PC-3 (cell line): ENCODE measurements at regions not wholly inside any gene's neighbourhood (a gene's known extent, or its start where the extent isn't known, plus 50 kb on each side); places are given as distances from the start of the nearest gene placed in this dataset.

Experiments used
- ATAC-seq: fragments of 200-7000 bp; cut with Tn5 transposase; 2 replicates; pipeline ENCODE4 v1.9.1; 2020; ENCODE audit warnings: mild to moderate bottlenecking, moderate library complexity
- BruUV-seq: library from RNA; stranded (reverse); fragments of 400-500 nt; replicated peaks from 2 replicates; lab custom pipeline; 2021; lab: Mats Ljungman, UMichigan
- CTCF ChIA-PET: fragments of 300-600 bp; sonication (Branson Sonifier 250); formaldehyde crosslinking; loops from one replicate; lab custom pipeline; 2022; ENCODE audit warnings: antibody characterized with exemption; lab: Charles Lee
- POLR2A ChIA-PET: fragments of 300-600 bp; sonication (Branson Sonifier 250); formaldehyde crosslinking; loops from one replicate; lab custom pipeline; 2022; ENCODE audit warnings: antibody characterized with exemption; ENCODE audit not compliant: unreplicated experiment; lab: Charles Lee
- DNase-seq: peaks from one replicate; pipeline ENCODE4 v3.0.0-alpha.2; 2015
- H2AFZ ChIP-seq: fragments of 300-600 bp; sonication (generic); 2 replicates; pipeline ENCODE4 v1.6.0; 2016; ENCODE audit warnings: antibody characterized with exemption, low read length
- H3F3A ChIP-seq: fragments of 300-600 bp; sonication (generic); one replicate; pipeline ENCODE4 v1.6.0; 2017; ENCODE audit warnings: antibody characterized with exemption, low read length, control low read depth, mild to moderate bottlenecking; ENCODE audit not compliant: unreplicated experiment
- H3K27ac ChIP-seq: fragments of 300-600 bp; sonication (generic); 2 replicates; pipeline ENCODE4 v1.5.1; 2016; ENCODE audit warnings: mild to moderate bottlenecking, low read length
- H3K27me3 ChIP-seq: fragments of 300-600 bp; sonication (generic); 2 replicates; pipeline ENCODE4 v1.6.1; 2016; ENCODE audit warnings: low read length, mixed read lengths
- H3K36me3 ChIP-seq: fragments of 300-600 bp; sonication (generic); 2 replicates; pipeline ENCODE4 v1.6.1; 2016; ENCODE audit warnings: low read depth, mixed run types, low read length, mixed read lengths
- H3K4me1 ChIP-seq: fragments of 300-600 bp; sonication (generic); 2 replicates; pipeline ENCODE4 v1.5.1; 2016; ENCODE audit warnings: low read length; ENCODE audit not compliant: insufficient read depth
- H3K4me2 ChIP-seq: fragments of 300-600 bp; sonication (generic); 2 replicates; pipeline ENCODE4 v1.6.0; 2016; ENCODE audit warnings: low read length
- H3K4me3 ChIP-seq: fragments of 300-600 bp; sonication (generic); 2 replicates; pipeline ENCODE4 v1.5.1; 2016; ENCODE audit warnings: mild to moderate bottlenecking, low read length, mixed read lengths
- H3K79me2 ChIP-seq: fragments of 300-600 bp; sonication (generic); 2 replicates; pipeline ENCODE4 v1.6.1; 2017; ENCODE audit warnings: low read length, mixed read lengths
- H3K9ac ChIP-seq: fragments of 300-600 bp; sonication (generic); 2 replicates; pipeline ENCODE4 v1.6.0; 2016; ENCODE audit warnings: mild to moderate bottlenecking, low read length
- H3K9me2 ChIP-seq: fragments of 300-600 bp; sonication (generic); replicated peaks from 2 replicates; pipeline ENCODE4 v1.6.1; 2016; ENCODE audit warnings: mixed run types, low read length, mixed read lengths
- H3K9me3 ChIP-seq: fragments of 300-600 bp; sonication (generic); 2 replicates; pipeline ENCODE4 v1.6.1; 2016; ENCODE audit warnings: low read length, mixed read lengths
- H4K20me1 ChIP-seq: fragments of 300-600 bp; sonication (generic); 2 replicates; pipeline ENCODE4 v1.6.1; 2016; ENCODE audit warnings: low read length, mixed read lengths
- CTCF ChIP-seq: fragments of 300-600 bp; sonication (generic); conservative IDR thresholded peaks from 2 replicates; pipeline ENCODE4 v1.5.1; 2017; ENCODE audit warnings: antibody characterized with exemption, low read depth, mild to moderate bottlenecking, low read length
- EZH2 ChIP-seq: fragments of 300-600 bp; sonication (generic); IDR thresholded peaks from one replicate; pipeline ENCODE4 v1.6.1; 2017; ENCODE audit warnings: antibody characterized with exemption, mild to moderate bottlenecking, low read length; ENCODE audit not compliant: unreplicated experiment
- EZH2phosphoT487 ChIP-seq: fragments of 300-600 bp; sonication (generic); IDR thresholded peaks from 2 replicates; pipeline ENCODE4 v1.6.1; 2018; ENCODE audit warnings: mild to moderate bottlenecking, antibody characterized with exemption, low read length, borderline replicate concordance
- intact Hi-C: fragments of 100-400 bp; cut with micrococcal nuclease; formaldehyde crosslinking; loops from 2 replicates; pipeline ENCODE4 v1.9.0; 2023

GRCh38 chr5:27477550-27477949 lies 439.2 kb upstream of the CDH9 start:
- intact Hi-C loops, result no loop called here
- H3K4me3 ChIP-seq, result no peak overlapping the region
- no peak overlapping the region for H2AFZ ChIP-seq
- H3K27ac ChIP-seq, result no peak overlapping the region
- DNase-seq, result no peak
- no peaks in the 10 kb centered on the region for H3K79me2 ChIP-seq
- H3K4me2 ChIP-seq, result no peak overlapping the region
- no peaks in the 10 kb centered on the region for H3K36me3 ChIP-seq
- H3K9ac ChIP-seq, result no peak overlapping the region
- POLR2A ChIA-PET, result no interaction called here
- BruUV-seq, result no TSS peak
- no peak for ATAC-seq
- no peak for TF ChIP-seq CTCF
- TF ChIP-seq EZH2, result no peak
- TF ChIP-seq EZH2phosphoT487, result no peak
- H3K9me3 ChIP-seq, result peaks cover 6% of the 10 kb centered on the region; the same call in 1 of the 2 replicates
- CTCF ChIA-PET, result no interaction called here
- no peaks in the 10 kb centered on the region for H3K4me1 ChIP-seq
- no peaks in the 10 kb centered on the region for H3F3A ChIP-seq
- no peaks in the 10 kb centered on the region for H4K20me1 ChIP-seq
- no peaks in the 10 kb centered on the region for H3K27me3 ChIP-seq
- H3K9me2 ChIP-seq, result no peaks in the 10 kb centered on the region

GRCh38 chr5:27476356-27476988 lies 438.1 kb upstream of the CDH9 start:
- DNase-seq, result no peak
- Histone ChIP-seq H3K9me3 (peaks cover 6% of the 10 kb centered on the region; the same call in 1 of the 2 replicates), H3K36me3 (no peaks in the 10 kb centered on the region), H3K4me1 (no peaks in the 10 kb centered on the region), H2AFZ (no peak overlapping the region), H3K27ac (no peak overlapping the region), H3K4me2 (no peak overlapping the region), H3K4me3 (no peak overlapping the region), H3K9ac (no peak overlapping the region), H4K20me1 (no peaks in the 10 kb centered on the region), H3K9me2 (no peaks in the 10 kb centered on the region), H3K27me3 (no peaks in the 10 kb centered on the region), H3K79me2 (no peaks in the 10 kb centered on the region), H3F3A (no peaks in the 10 kb centered on the region)
- intact Hi-C loops, result no loop called here
- no TSS peak for BruUV-seq
- ChIA-PET CTCF (no interaction called here), POLR2A (no interaction called here)
- no peak for TF ChIP-seq CTCF
- ATAC-seq, result no peak

- no peak overlapping the region for H3K27ac ChIP-seq
- H3K79me2 ChIP-seq, result no peaks in the 10 kb centered on the region
- H3K27me3 ChIP-seq, result no peaks in the 10 kb centered on the region
- H3K4me1 ChIP-seq, result no peaks in the 10 kb centered on the region
- H3K9ac ChIP-seq, result no peak overlapping the region
- DNase-seq (no peak), ATAC-seq (no peak)
- H3K4me3 ChIP-seq, result no peak overlapping the region
- H4K20me1 ChIP-seq, result no peaks in the 10 kb centered on the region
- intact Hi-C loops, result no loop called here
- peaks cover 6% of the 10 kb centered on the region; the same call in 1 of the 2 replicates for H3K9me3 ChIP-seq
- no peaks in the 10 kb centered on the region for H3K9me2 ChIP-seq
- H3K4me2 ChIP-seq, result no peak overlapping the region
- no peaks in the 10 kb centered on the region for H3F3A ChIP-seq
- no peaks in the 10 kb centered on the region for H3K36me3 ChIP-seq
- TF ChIP-seq CTCF (no peak), EZH2 (no peak), EZH2phosphoT487 (no peak)
- BruUV-seq, result no TSS peak
- H2AFZ ChIP-seq, result no peak overlapping the region
- POLR2A ChIA-PET, result no interaction called here
- CTCF ChIA-PET, result no interaction called here
Observed at GRCh38 chr5:27475063-27475462, 436.7 kb upstream of the CDH9 start.
